Activated T-helper 2 cell treated with anti-CD3 and anti-CD28 coated beads, Interferon-gamma antibody, Interleukin-2, Interleukin-4, amounts not matched to agents 10 μg/mL and 5 μg/mL and 100 μg/mL, durations not matched to agents 14 hours and 24 hours and 36 hours (primary cell): ENCODE measurements at regions not wholly inside any gene's neighbourhood (a gene's known extent, or its start where the extent isn't known, plus 50 kb on each side); places are given as distances from the start of the nearest gene placed in this dataset.

Experiments used
- DNase-seq: peaks from one replicate; pipeline ENCODE4 v3.0.0; 2021; ENCODE audit warnings: low spot score
- H3K27ac Mint-ChIP-seq: one replicate; pipeline ENCODE4 v1.8.0; 2021; ENCODE audit warnings: mixed read lengths
- H3K27me3 Mint-ChIP-seq: one replicate; pipeline ENCODE4 v1.8.0; 2021; ENCODE audit warnings: low read depth, mixed read lengths
- H3K36me3 Mint-ChIP-seq: one replicate; pipeline ENCODE4 v1.8.0; 2021; ENCODE audit warnings: low read depth, mixed read lengths
- H3K4me1 Mint-ChIP-seq: one replicate; pipeline ENCODE4 v1.8.0; 2021; ENCODE audit warnings: low read depth, mixed read lengths
- H3K4me3 Mint-ChIP-seq: one replicate; pipeline ENCODE4 v1.8.0; 2021; ENCODE audit warnings: low read depth, mild to moderate bottlenecking, moderate library complexity, mixed read lengths
- H3K9me3 Mint-ChIP-seq: one replicate; pipeline ENCODE4 v1.8.0; 2021; ENCODE audit warnings: mixed read lengths
- intact Hi-C: fragments of 100-400 bp; cut with micrococcal nuclease; formaldehyde crosslinking; loops from one replicate; pipeline ENCODE4 v1.15.1; 2023

DNA sequence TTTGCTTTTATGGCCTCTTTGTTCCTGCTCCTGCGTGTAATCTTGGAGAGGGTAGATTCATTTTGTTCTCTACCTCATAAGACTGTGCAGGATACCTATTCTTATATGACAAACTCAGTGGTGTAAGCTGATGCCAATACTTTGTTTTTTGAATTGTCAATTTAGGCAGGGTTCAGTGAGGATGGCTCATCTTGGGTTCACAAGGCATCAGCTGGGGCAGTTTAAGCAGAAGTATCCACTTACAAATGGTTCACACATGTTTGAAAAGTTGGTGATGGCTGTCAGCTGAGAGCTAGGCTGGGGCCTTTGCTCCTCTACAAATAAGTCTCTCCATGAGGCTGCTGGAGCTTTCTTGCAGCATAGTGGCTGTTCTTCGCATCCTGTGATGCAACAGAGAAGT lies 920.6 kb upstream of the PIK3C3 start:
- peaks cover 34% of the 10 kb centered on the region for H3K9me3 Mint-ChIP-seq

DNA sequence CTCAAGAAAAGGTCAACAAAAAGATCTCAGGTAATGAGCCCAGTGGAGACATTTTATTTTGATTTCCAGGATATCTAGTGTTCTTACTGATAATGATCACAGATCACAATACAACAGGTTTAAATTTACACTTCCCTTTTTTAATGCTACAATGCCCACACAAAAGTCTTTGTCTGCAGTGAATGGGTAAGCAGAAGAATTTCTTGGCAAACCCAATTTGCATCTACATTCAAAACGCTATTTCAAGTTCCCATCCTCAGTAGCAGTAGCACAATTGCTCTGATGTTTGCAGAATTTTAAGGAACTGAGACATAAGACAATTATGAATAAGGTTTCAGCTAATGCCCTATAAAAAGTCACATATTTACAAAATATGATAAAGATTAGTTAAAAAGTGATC lies 929.4 kb upstream of the PIK3C3 start:
- intact Hi-C loops = no loop called here
- Mint-ChIP-seq H3K4me3 (no peak overlapping the region), H3K4me1 (no peaks in the 10 kb centered on the region)

More for the DNA sequence above, 920.6 kb upstream of the PIK3C3 start:
- Mint-ChIP-seq H3K36me3 (no peaks in the 10 kb centered on the region), H3K4me1 (no peaks in the 10 kb centered on the region), H3K4me3 (no peak overlapping the region), H3K27ac (no peak overlapping the region), H3K27me3 (no peaks in the 10 kb centered on the region)
- intact Hi-C loops = no loop called here
- DNase-seq = no peak

GRCh38 chr18:41024792-41025191 lies 930.2 kb upstream of the PIK3C3 start:
- H3K9me3 Mint-ChIP-seq = no peaks in the 10 kb centered on the region
- H3K4me3 Mint-ChIP-seq = no peak overlapping the region
- no peaks in the 10 kb centered on the region for H3K27me3 Mint-ChIP-seq
- intact Hi-C loops = no loop called here
- no peaks in the 10 kb centered on the region for H3K36me3 Mint-ChIP-seq
- no peaks in the 10 kb centered on the region for H3K4me1 Mint-ChIP-seq
- no peak overlapping the region for H3K27ac Mint-ChIP-seq
- no peak for DNase-seq

More for the DNA sequence above, 929.4 kb upstream of the PIK3C3 start:
- H3K9me3 Mint-ChIP-seq = peaks cover 3% of the 10 kb centered on the region
- no peak for DNase-seq
- no peaks in the 10 kb centered on the region for H3K36me3 Mint-ChIP-seq
- no peak overlapping the region for H3K27ac Mint-ChIP-seq
- no peaks in the 10 kb centered on the region for H3K27me3 Mint-ChIP-seq

DNA sequence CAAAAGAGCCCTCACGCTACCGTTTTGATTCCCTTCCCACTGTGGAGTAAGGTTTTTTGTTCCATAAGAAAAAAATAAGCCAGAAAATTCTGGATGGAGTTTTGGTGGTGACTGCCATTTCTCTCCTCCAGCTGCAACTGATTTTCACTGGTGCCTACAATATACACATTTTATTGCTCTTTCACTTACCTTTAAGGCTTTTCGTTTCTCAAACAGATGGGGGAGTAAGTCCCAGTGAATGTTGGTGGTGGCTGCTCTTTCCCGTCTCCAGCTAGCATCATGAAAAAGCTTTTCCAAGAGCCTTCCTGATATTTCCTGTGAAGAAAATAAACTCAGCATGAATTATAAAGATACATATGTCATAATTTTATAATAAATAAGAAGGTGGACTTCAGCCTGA lies 932.5 kb upstream of the PIK3C3 start:
- Mint-ChIP-seq H3K9me3 (no peaks in the 10 kb centered on the region), H3K27ac (no peak overlapping the region), H3K4me3 (no peak overlapping the region), H3K27me3 (no peaks in the 10 kb centered on the region), H3K4me1 (no peaks in the 10 kb centered on the region), H3K36me3 (no peaks in the 10 kb centered on the region)
- intact Hi-C loops = no loop called here
- DNase-seq = no peak

GRCh38 chr18:41021089-41021488 lies 933.9 kb upstream of the PIK3C3 start:
- intact Hi-C loops = no loop called here
- Mint-ChIP-seq H3K4me3 (no peak overlapping the region), H3K36me3 (no peaks in the 10 kb centered on the region), H3K27ac (no peak overlapping the region), H3K9me3 (no peaks in the 10 kb centered on the region), H3K4me1 (no peaks in the 10 kb centered on the region), H3K27me3 (no peaks in the 10 kb centered on the region)
- DNase-seq = no peak

- no peaks in the 10 kb centered on the region for H3K36me3 Mint-ChIP-seq
- no peak for DNase-seq
- H3K4me1 Mint-ChIP-seq = no peaks in the 10 kb centered on the region
- H3K9me3 Mint-ChIP-seq = peaks cover 26% of the 10 kb centered on the region
- no peak overlapping the region for H3K27ac Mint-ChIP-seq
- H3K4me3 Mint-ChIP-seq = no peak overlapping the region
- intact Hi-C loops = no loop called here
- H3K27me3 Mint-ChIP-seq = no peaks in the 10 kb centered on the region
Observed at GRCh38 chr18:41012194-41012593, 942.8 kb upstream of the PIK3C3 start.

GRCh38 chr18:41009926-41010325 lies 945.1 kb upstream of the PIK3C3 start:
- Mint-ChIP-seq H3K27me3 (no peaks in the 10 kb centered on the region), H3K4me3 (no peak overlapping the region), H3K27ac (no peak overlapping the region), H3K9me3 (peaks cover 18% of the 10 kb centered on the region), H3K4me1 (no peaks in the 10 kb centered on the region), H3K36me3 (no peaks in the 10 kb centered on the region)
- intact Hi-C loops = no loop called here
- no peak for DNase-seq

DNA sequence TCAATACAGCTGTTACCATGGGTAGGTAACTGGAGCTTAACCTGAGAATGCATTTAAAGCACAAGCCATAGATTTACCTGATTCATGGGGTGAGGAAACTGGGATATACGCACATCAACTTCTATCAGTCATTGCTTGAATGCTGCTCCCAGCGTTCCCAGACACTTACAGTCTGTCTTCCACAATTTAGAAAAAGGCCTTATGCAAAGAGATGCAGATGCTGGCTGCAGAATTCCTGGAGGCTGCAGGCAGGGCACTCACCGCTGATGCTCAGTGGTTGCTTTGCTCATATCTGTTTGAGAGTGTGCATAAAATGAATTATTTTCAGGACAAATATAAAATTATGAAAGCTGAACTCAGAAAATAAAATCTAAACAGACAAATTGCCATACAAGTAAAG lies 950.7 kb upstream of the PIK3C3 start:
- intact Hi-C loops = no loop called here
- no peak overlapping the region for H3K4me3 Mint-ChIP-seq
- H3K27ac Mint-ChIP-seq = no peak overlapping the region
- DNase-seq = no peak
- H3K4me1 Mint-ChIP-seq = no peaks in the 10 kb centered on the region
- no peaks in the 10 kb centered on the region for H3K27me3 Mint-ChIP-seq
- peaks cover 12% of the 10 kb centered on the region for H3K9me3 Mint-ChIP-seq
- no peaks in the 10 kb centered on the region for H3K36me3 Mint-ChIP-seq

GRCh38 chr18:40995529-40995928 lies 959.5 kb upstream of the PIK3C3 start:
- intact Hi-C loops = no loop called here
- Mint-ChIP-seq H3K36me3 (no peaks in the 10 kb centered on the region), H3K9me3 (peaks cover 15% of the 10 kb centered on the region), H3K4me1 (no peaks in the 10 kb centered on the region), H3K4me3 (no peak overlapping the region), H3K27ac (no peak overlapping the region), H3K27me3 (no peaks in the 10 kb centered on the region)
- DNase-seq = no peak

DNA sequence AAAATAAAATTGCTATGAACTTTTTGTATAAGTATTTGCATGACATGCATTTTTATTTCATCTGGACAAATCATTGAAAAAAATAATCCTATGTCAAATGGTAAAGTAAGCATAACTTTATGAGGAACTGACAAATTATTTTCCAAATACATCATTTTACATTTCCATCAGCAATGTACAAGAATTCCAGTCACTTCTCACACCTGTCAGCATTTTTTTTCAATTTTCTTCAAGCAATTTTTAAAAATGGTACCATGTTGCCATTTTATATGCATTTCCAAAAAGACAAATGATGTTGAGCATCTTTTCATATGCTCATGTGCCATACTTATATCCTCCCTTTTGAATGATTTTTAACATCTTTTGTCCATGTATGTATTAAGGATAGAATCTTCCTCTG lies 961.7 kb upstream of the PIK3C3 start:
- no peaks in the 10 kb centered on the region for H3K4me1 Mint-ChIP-seq
- no peak overlapping the region for H3K4me3 Mint-ChIP-seq
- intact Hi-C loops = no loop called here
- peaks cover 12% of the 10 kb centered on the region for H3K9me3 Mint-ChIP-seq
- no peak for DNase-seq
- no peak overlapping the region for H3K27ac Mint-ChIP-seq
- H3K27me3 Mint-ChIP-seq = no peaks in the 10 kb centered on the region
- H3K36me3 Mint-ChIP-seq = no peaks in the 10 kb centered on the region

- no peak overlapping the region for H3K27ac Mint-ChIP-seq
- no peak overlapping the region for H3K4me3 Mint-ChIP-seq
- intact Hi-C loops = no loop called here
- H3K36me3 Mint-ChIP-seq = no peaks in the 10 kb centered on the region
- H3K27me3 Mint-ChIP-seq = no peaks in the 10 kb centered on the region
- no peaks in the 10 kb centered on the region for H3K4me1 Mint-ChIP-seq
- peaks cover 29% of the 10 kb centered on the region for H3K9me3 Mint-ChIP-seq
- DNase-seq = no peak
Observed at GRCh38 chr18:40987581-40987980, 967.5 kb upstream of the PIK3C3 start.

GRCh38 chr18:40985436-40985835 lies 969.6 kb upstream of the PIK3C3 start:
- Mint-ChIP-seq H3K9me3 (peaks cover 23% of the 10 kb centered on the region), H3K27me3 (no peaks in the 10 kb centered on the region), H3K4me3 (no peak overlapping the region), H3K36me3 (no peaks in the 10 kb centered on the region), H3K4me1 (no peaks in the 10 kb centered on the region), H3K27ac (no peak overlapping the region)
- intact Hi-C loops = no loop called here
- DNase-seq = no peak

DNA sequence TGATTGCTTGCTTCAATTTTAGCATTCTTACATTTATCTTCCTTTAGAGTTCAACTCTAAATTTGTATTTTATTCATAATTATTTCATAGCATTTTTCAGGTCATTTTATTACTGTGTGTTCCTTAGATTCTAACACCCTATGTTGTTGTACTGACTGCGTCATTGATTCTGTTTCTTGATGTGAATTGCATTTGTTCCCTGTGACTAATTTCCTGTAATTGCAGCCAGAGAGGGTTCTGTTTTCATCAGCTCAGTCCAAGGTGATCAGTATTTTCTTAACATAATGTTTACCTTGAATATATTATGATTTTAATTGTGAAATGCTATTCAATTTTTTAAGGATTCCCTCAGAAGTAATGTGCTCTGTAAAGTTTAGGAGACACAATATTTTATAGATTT lies 970.2 kb upstream of the PIK3C3 start:
- Mint-ChIP-seq H3K9me3 (peaks cover 19% of the 10 kb centered on the region), H3K36me3 (no peaks in the 10 kb centered on the region), H3K27ac (no peak overlapping the region), H3K27me3 (no peaks in the 10 kb centered on the region), H3K4me1 (no peaks in the 10 kb centered on the region), H3K4me3 (no peak overlapping the region)
- no peak for DNase-seq
- intact Hi-C loops = no loop called here

DNA sequence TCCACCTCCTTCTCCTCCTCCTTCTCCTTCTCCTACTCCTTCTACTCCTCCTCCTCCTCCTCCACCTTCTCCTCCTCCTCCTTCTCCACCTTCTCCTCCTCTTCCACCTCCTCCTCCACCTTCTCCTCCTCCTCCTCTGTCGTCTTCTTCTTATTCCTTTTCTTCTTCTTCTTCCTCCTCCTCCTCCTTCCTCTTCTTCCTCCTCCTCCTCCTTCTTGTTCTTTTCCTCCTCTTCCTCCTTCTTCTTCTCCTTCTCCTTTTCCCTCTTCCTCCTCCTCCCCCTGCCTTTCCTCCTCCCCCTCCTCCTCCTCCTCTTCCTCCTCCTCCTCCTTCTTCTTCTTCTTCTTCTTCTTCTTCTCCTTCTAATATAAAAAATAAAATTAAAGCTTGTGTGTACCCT lies 971.2 kb upstream of the PIK3C3 start:
- intact Hi-C loops = no loop called here
- Mint-ChIP-seq H3K27me3 (no peaks in the 10 kb centered on the region), H3K36me3 (no peaks in the 10 kb centered on the region), H3K9me3 (peaks cover 19% of the 10 kb centered on the region), H3K4me1 (no peaks in the 10 kb centered on the region), H3K27ac (no peak overlapping the region), H3K4me3 (no peak overlapping the region)
- no peak for DNase-seq
